Sigmoid colon (tissue), 4 donors: ENCODE measurements at regions not wholly inside any gene's neighbourhood (a gene's known extent, or its start where the extent isn't known, plus 50 kb on each side); places are given as distances from the start of the nearest gene placed in this dataset.

Source experiments
- EP300 ChIP-seq, 4 donors: sonication (generic); formaldehyde crosslinking; IDR thresholded peaks; one replicate each; pipeline ENCODE4 v1.6.1; 2017; ENCODE audit warnings: antibody characterized with exemption in 4 of 4
- POLR2A ChIP-seq, 2 donors: fragments of 450-650 bp; IDR thresholded peaks; one replicate each; pipeline ENCODE4 v1.6.1; 2016; ENCODE audit warnings: antibody characterized with exemption in 2 of 2, mild to moderate bottlenecking in 2 of 2, moderate library complexity in 2 of 2
- TF ChIP-seq, protein P1 (sequence below), 4 experiments: fragments of 450-650 bp in 3 of 4; fragments of 200-600 bp in 1 of 4; IDR thresholded peaks; one replicate each; pipeline ENCODE4 v1.5.1; 2016 to 2019; ENCODE audit warnings: antibody characterized with exemption in 4 of 4, mild to moderate bottlenecking in 3 of 4, moderate library complexity in 2 of 4

DNA sequence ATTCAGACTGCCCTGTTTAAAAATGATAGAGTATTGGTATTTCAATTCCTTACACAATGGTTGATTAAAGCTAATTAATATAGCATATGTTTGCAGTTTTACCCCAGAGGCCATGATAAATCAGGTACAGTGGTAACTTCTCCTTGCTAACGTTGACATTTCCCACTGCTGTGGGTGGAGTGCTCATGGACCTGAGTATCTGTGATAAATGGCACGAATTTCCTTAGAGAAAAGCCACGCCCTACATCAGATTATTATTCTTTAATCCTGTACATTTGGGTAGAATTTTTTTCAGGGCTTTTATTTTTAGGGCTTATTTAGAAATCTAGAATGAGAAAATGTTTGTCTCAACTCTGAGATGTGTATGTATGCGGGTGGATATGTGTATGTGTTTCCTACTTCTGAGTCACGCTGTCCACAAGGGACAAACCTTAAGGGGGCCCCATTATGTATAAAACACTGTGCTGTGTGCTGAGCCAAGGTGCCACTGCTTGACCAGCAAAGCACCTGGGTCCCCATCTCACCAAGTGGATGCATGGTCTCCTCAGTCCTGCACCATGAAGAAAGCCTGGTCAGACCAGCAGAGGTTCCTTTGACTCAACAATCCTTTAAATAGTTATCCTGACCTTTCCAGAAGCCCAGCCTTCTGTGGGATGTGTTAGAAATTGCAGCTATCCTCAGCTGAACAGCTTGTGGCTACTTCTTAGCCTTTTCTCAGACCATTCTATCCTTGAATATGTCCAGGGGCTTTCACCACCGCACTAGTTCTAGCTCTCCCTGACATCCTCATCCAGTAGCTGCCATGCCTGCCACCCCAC, 57.9 kb upstream of the STK38L start:
- TF ChIP-seq, protein P1, sequence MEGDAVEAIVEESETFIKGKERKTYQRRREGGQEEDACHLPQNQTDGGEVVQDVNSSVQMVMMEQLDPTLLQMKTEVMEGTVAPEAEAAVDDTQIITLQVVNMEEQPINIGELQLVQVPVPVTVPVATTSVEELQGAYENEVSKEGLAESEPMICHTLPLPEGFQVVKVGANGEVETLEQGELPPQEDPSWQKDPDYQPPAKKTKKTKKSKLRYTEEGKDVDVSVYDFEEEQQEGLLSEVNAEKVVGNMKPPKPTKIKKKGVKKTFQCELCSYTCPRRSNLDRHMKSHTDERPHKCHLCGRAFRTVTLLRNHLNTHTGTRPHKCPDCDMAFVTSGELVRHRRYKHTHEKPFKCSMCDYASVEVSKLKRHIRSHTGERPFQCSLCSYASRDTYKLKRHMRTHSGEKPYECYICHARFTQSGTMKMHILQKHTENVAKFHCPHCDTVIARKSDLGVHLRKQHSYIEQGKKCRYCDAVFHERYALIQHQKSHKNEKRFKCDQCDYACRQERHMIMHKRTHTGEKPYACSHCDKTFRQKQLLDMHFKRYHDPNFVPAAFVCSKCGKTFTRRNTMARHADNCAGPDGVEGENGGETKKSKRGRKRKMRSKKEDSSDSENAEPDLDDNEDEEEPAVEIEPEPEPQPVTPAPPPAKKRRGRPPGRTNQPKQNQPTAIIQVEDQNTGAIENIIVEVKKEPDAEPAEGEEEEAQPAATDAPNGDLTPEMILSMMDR (IDR thresholded peaks at IDR 0.05) = no peak
- TF ChIP-seq POLR2A (IDR thresholded peaks at IDR 0.05) (no peak), EP300 (IDR thresholded peaks at IDR 0.05) (no peak)
